CD4-positive, alpha-beta T cell treated with Interleukin-17A for 4 hours (primary cell): ENCODE measurements at regions not wholly inside any gene's neighbourhood (a gene's known extent, or its start where the extent isn't known, plus 50 kb on each side); places are given as distances from the start of the nearest gene placed in this dataset.

Experiments
- DNase-seq: peaks from one replicate; pipeline ENCODE4 v3.0.0-alpha.2; 2020; ENCODE audit warnings: mixed read lengths

DNA sequence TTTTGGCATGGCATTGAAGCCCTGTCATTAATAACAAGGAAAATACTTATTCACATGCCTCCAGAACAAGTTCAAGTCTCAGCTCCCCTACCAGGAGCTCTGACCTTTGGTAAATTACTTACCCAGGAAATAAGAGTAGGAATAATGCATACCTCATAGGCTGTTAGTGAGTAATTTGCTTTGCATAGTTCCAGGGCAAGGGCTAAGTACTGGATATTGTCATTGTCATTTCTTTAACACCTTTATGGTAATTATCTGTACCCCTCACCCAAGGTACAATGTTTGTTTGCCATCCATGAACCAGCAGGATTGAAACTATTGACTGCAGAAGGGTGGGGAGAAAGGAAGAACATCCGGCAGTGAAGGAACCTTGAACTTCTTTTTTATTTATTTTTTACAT lies 148.5 kb downstream of the SOX2 start:
- no peak for DNase-seq

DNA sequence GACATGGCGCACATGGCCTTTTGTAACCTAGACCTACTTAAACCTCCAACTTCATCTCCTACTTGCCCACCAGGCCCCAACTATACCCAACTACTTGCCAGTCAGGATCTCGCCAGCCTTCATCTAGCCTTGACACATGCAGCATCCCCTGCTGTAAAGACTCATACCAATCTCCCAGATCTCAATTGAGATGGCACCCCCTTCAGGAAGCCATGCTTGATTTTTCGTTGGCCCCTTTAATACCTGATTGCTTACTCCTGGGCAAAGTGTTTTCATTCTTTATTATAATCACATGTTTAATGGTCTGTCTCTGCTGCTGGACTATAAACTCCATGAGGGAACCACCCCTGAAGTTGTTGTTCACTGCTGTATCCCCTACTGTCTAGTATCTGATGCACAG lies 150.8 kb downstream of the SOX2 start:
- no peak for DNase-seq

DNA sequence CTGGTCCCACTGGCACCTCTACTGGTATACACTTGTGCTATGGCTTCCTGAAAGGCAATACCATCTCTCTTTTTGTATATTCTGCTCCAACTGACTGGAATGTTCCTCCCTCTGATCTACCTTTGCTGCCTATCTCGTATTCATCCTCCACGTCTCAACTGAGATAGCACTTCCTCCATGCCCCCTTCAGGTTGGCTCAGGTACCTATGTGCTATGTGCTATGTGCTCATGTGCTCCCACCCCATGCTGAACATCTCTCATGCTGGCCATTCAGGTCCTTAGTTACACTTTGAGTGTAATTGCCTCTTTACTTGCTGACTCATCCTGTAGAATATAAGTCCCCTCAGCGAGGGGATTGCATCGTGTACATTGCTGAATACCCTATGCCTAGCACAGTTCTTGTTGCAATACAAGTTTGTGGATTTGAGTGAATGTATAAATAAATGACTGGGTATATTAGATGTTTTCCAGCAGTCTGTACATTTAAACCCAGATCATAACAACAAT lies 156.9 kb downstream of the SOX2 start:
- DNase-seq = no peak

DNA sequence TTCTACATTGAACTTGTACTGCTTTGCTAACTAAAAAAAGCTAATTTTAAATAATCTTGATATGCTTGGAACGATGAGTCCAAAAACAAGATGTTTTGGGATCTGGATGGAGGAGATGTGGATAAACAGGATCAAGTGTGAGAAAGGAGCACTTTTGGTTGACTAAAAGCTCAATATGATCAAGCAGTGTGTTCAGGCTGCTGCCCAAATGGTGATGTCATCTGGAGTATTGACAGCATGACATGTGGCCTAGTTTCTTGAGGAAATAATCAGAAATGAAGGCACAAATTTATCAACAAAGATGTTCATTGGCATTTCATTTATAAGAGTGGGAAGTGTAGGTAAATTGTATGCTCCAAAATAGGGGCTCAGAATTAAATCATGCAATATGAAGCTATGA lies 161.2 kb downstream of the SOX2 start:
- no peak for DNase-seq

DNA sequence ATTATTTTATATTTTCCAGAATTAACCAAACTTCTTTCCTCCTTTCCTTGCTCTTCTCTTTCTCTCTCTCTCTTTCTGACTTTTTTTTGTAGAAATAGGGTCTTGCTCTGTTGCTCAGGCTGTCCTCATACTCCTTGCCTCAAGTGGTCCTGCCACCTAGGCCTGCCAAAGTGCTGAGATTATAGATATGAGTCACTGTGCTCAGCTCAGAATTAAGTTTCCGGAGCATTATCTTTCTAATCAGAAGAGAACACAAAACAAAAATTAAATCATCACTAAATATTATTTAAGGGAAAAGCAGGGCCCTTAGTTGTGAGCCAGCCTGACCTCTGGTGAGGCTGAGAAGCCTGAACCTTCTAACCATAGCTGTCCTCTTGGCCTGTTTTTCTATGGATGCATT lies 168.2 kb downstream of the SOX2 start:
- DNase-seq = no peak

DNA sequence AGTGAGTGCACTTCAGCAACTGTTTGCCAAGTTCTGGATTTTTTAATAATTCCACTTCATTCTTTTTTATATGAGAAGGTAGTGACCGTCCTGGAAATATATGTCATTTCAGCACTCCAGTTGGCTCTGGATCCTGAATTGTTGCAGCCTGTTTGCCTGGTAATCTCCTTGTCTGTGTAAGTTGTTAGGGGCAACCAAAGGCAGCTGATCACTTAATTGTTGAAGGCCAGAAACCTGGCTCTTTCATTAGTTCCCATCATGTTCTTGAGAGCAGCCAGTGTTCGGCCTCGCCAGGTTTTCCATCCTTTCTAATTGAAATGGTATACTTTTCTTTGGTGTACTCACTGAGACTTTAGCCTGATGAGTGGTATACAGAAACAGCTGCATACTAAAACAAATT lies 168.6 kb downstream of the SOX2 start:
- DNase-seq = no peak

DNA sequence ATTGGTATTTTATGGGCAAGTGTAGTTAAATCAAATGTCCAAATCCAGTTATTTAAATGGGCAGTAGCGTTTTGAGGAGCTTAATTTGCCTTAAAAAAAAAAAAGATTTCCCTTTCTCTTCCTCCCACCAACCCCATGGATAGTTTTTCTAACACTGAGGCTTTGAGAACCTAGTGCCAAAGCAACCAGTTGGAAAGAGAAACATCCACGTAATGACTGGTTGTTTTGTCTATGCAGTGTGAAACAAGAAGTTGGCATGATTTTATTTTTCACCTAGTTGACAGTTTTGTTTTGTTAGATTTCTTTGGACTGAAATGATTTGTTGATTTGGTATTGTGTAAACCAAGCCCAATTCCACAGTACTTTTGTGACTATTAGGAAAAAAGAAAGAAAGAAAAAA lies 170.0 kb downstream of the SOX2 start:
- no peak for DNase-seq

DNA sequence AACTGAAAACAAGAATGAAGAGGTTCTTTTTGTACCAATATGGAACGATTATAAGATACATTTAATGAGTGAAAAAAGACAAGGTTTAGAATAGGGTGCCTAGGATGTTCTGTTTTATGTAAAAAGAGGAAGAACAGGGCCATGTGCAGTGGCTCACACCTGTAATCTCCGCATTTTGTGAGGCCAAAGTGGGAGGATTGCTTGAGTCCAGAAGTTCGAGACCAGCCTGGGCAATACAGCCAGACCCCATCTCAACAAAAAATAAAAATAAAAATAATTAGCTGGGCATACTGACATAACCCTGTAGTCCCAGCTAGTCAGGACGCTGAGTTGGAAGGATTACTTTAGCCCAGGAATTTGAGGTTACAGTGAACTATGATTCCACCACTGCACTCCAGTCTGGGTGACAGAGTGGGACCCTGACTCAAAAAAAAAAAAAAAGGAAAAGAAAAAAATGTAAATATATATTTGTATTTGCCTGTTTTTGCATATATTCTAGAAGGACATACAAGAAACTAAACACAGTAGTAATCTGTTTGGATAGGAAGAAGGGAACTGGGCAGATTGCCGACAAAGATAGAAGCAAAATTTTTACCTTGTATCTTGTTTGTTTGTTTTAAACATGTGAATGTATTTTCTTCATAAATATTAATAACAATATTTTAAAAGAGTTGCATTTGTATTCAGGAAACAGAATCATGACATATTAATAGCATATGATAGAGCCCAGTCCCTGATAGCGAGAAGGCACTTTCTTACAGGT lies 174.3 kb downstream of the SOX2 start:
- no peak for DNase-seq

DNA sequence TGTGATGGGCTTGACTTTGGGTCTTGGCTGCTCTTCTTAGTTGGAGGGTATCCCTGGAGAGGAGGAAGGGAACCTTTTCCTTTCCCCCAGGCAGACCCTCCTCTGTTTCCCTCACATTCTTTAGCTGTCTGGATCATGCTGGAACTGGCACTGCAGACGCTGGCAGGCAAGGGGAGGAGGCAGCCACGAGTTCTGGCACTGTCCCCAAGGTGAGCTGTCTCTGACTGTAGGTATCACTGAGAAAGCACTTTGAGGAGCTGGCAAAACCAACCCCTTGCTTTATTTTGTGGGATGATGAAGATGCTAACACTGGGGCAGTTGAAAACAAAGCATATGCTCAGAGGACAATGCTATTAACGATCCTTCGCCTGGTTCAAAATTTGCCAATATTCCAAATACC lies 175.0 kb downstream of the SOX2 start:
- DNase-seq = no peak

DNA sequence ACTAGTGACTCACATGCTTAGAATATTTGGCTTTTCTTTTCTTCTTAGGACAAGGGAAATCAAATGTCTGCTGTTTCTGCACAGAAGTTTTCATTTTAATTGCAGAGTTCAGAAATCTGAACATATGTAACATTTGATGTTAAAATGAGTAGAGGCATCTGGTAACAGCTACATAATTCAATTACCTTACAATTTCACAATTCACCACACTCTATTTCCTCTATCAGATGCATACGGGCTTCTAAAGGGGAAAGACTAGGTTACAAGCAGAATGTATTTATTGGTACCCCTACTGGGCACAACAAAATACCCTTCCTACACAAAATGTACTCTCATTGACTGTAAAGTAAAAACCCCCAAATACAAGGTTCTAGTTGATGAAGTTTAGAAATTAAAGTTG lies 176.0 kb downstream of the SOX2 start:
- no peak for DNase-seq

DNA sequence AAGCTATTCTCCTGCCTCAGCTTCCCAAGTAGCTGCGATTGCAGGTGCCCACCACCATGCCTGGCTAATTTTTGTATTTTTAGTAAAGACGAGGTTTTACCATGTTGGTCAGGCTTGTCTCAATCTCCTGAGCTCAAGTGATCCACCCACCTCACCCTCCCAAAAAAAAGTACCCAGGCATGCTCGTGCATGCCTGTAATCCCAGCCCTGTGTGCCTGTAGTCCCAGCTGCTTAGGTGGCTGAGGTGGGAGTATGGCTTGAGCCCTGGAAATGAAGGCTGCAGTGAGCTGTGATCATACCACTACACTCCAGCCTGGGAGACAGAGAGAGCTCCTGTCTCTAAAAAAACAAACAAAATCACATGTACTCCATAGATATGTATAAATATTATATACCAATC lies 176.5 kb downstream of the SOX2 start:
- no peak for DNase-seq

DNA sequence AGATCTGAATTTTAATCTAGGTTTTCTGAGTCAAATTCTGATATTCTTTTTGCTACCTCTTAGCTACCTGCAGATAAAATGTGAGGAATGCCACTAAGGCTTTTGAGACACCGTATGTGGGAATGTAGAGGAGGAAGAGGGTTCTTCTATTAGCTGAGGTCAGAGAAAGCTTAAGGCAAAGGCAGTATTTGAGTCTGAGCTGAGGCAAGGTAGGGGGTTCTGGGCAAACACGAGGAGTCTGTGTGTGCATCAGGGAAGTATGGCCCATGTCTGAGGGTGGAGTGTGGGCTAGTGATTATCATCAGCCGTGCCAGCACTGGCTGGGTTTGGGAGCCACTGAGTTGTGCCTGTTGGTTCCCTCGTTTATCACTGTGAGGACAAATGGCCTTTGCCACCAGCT lies 181.1 kb downstream of the SOX2 start:
- no peak for DNase-seq

DNA sequence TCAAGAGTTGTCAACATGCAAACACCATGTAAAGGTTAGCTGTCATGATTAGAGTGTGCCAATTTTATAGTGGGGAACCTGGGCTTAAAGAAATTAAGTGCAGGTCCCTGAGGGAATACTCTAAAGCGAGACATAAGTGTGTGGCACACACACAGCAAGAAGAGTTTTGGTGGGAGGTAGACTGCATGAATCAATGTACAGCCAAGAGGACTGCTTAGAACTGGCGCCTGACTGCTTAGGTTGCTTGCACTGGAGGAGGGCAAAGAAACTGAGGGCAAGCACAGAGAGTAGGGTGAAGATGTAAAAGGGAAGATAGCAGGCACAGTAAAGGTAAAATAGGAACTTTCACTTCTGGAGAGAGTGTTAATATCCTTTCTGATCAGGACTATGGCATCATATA lies 184.9 kb downstream of the SOX2 start:
- no peak for DNase-seq

DNA sequence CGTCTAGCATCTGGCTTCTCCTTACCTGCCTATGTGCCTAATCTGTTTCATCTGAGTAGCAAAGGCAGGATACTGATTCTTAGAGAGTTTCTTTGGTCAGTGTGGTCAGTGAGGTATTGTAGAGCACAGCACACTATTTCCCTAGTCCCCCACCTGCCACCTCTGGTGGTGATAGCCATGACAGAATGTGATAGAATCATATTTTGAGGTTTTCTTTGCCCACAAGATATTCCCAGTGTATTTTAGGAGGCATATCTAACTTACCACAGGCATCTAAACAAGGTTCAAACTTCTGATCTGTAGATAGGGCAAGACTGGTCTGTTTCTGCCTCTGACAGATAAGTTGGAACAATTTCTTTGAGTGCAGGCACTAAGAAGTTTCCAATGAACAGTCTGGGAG lies 188.0 kb downstream of the SOX2 start:
- no peak for DNase-seq

DNA sequence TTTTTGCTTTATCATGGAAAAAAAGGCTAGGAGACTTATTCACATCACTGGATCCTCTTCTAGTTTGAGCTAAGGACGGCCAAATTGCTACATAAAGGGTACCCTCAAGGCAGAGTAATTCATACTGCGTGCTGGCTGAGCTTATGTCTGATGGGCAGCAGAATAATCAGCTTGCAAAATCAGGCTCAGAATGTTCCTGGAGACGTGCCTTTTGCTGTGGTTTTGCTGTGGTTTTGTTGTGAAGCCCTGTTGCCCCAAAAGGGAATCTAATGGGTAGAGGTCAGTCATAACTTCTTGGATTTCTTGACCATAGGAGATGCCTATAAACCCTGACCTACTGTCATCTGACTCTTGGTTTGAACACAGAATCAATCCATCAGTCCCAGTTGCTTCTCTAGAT lies 189.9 kb downstream of the SOX2 start:
- no peak for DNase-seq

DNA sequence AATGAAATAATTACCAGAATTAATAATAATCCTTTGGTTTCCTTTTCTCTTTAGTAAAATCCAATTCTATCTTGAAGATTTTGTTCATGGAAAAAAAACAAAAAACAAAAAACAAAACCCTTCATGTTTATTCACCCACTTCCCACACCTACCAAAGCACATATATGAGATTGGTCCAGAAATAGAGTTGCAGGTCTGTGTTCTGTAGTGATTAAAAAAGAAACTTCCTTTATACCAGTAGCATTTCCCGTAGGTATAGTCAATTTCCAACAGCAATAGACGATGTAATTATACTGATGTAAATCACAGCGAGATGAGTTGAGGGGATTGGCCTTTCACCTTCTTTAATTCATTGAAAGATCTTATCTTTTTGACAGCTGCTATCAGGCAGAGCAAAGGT lies 194.6 kb downstream of the SOX2 start:
- no peak for DNase-seq

DNA sequence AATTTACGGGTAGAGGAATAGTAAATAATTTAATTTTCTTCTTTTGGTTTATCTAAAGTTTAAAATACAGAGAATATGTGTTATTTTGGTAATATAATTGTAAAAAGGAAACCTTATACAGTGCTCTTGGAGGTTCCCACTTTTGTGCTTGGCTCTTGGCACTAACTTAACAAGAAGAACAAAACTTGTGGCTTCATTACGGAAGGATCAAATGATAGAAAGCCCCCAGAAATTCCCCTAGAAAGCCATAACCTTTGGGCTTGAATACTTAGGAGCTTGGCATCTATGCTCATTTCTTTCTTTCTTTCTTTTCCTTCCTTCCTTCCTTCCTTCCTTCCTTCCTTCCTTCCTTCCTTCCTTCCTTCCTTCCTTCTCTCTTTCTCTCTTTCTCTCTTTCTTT lies 197.5 kb downstream of the SOX2 start:
- no peak for DNase-seq

DNA sequence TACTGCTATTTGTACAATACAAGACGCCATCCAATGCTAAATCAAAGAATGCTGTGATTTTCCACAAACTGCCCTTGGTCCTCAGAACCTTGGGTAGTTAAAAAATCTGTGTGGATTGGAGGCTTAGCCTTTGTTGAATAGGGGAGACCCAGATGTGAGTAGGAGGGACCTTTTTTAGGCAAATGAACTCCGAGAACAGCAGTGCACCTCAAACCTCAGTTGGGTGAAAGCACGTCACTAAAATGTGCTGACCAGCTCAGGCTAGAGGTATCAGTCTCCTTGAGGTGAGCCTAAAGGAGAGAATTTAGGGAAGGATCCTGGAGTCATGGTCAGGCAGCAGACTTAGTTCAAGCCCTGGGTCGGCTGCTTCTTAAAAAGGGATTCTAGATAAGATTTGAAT lies 200.7 kb downstream of the SOX2 start:
- DNase-seq = no peak

DNA sequence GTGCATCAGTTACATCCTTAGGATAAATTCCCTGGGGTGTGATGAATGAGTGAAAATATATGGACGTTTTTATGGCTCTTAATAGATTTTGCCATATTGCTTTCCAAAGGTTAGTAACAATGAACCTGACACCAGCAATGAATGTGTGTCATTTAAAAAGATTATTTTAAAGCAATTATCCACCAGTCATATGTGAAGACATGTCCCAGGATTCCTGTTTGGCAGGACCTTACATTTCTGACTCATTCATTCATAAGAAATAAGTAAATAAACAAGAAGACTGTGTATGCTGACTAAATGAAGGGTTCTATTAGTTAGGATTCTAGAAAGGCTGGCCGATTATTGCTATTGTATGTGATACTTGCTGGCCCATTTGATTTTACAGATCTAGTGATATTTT lies 201.5 kb downstream of the SOX2 start:
- DNase-seq = no peak

DNA sequence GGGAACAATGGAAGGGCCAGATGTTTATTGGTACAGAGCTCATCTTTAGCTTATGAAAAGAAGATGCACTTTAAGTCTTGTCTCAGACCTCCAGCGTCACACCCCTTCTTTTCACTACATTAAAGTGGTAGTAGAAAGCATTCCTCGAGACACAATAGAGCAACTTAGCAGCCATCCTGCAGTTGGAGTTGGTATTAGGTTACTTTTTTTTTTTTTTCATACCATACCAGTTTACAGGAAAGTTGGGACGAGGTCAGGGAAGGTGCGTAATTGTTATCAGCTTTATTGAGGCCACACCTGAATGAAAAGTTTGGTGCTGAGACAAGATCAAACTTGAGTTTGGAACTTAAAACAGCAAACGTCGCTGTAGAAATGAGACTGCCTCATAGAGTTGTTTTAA lies 203.8 kb downstream of the SOX2 start:
- DNase-seq = no peak

DNA sequence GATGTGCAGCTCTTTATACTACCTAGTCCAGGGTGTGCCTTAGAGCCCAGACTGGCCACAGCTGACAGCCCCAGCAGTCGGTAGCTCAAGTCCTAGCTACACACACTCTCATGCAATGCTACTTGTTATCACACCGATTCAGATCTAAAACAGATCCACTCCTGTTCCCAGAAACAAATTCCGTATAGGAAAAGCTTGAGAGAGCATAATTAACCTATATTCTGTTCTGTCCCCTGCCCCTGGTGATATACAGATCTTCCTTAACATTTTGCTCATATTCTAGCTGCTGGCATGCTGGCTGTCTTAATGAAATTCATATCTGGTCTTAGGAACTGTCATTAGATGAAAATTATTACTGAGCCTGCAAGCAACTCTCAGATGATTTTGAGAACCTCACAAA lies 204.3 kb downstream of the SOX2 start:
- DNase-seq = no peak

DNA sequence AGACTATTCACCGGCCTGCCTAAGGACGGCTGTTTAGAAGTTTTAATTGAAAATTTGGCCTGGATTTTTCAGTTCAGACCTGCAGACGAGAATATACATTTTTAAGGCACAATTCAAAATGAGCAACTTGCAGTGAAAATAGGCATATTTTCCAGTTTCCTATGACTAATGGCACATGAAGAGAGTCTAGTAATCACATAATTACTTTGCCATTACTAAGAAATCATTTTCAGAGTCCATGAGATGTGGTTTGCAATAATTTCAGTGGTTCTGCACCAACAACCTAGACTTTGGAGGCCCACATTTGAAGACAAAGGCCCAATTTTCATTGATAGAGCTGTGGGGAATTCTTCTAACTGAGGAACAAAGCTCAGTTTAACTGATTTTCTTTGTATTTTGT lies 205.3 kb downstream of the SOX2 start:
- no peak for DNase-seq

DNA sequence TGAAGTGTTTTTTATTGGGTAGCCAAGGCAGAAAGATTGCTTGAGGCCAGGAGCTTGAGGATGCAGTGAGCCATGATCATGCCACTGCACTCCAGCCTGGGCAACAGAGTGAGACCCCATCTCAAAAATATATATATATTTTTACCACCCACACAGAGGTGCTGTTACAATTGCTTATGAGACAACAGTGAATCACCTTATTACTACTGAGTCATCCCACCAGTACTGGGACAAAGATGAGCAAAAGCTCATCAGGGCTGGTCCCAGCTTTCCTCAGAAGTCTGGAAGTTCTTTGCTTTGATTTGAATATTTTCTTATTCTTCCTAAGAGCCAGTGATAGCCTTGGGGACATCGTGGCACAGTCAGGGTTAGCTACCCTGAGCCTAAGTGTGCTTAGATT lies 207.7 kb downstream of the SOX2 start:
- no peak for DNase-seq

DNA sequence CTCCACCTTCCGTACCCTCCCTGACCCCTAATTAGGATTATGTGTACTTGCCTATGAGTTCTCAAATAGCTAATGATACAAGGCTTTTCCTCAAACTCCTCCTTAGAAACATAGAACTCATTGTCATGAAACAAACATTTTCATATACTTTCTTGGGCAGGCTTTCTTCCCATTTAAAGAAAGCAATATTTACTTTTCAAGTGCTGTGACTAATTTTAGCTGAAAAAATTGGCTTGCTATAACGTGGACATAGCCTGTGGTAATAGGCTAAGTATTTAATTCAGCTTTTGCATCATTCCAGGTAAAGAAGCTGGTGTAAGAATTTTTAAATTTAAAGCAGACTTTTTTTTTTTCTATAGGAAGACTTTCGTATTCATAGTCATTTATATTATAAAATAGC lies 208.7 kb downstream of the SOX2 start:
- DNase-seq = no peak

DNA sequence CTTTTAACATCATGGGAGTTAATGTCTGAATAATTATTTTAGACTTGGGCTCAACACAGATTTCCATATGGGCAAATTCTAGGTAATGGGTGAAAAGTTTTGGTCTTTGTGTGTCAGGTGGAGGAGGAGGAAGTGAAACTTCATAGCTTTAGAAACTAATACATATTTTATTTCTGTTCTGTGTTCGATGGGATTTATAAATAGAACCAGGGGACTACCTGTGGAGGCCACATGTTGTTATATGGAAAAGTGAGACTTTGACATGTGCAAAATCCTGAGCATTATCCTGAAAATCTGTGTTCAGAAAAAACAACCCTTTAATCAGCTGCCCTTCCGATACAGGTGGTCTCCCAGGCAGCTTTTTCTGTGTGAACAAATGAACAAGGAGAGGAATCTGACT lies 209.5 kb downstream of the SOX2 start:
- DNase-seq = no peak
